ENCODE measurements at regions not wholly inside any gene's neighbourhood (a gene's known extent, or its start where the extent isn't known, plus 50 kb on each side); places are given as distances from the start of the nearest gene placed in this dataset.

DNA sequence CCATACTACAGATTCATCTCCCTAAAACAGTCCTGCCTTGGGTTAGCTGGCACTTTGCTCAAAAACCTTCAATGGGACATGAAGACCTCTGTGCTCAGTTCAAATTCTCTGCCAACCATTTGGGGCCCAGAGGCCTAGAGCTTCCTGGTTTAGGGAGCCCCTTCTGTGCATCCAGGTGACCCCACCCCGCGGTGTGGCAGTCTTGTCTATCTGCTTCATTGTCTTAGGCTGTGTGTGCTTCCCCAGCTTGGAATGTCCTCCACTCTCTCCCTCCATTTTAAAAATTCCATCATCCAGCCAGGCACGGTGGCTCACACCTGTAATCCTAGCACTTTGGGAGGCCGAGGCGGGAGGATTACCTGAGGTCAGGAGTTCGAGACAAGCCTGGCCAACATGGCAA is 99.0 kb upstream of the NEO1 start:
- DNase-seq (ENCODE audit: low read depth), result no peak
- H3K4me3 ChIP-seq (ENCODE audit: low read depth, low read length), result no peak overlapping the region
- H3K36me3 ChIP-seq (ENCODE audit: control insufficient read depth, insufficient read depth, low read length), result no peaks in the 10 kb centered on the region
- TF ChIP-seq, protein P1, sequence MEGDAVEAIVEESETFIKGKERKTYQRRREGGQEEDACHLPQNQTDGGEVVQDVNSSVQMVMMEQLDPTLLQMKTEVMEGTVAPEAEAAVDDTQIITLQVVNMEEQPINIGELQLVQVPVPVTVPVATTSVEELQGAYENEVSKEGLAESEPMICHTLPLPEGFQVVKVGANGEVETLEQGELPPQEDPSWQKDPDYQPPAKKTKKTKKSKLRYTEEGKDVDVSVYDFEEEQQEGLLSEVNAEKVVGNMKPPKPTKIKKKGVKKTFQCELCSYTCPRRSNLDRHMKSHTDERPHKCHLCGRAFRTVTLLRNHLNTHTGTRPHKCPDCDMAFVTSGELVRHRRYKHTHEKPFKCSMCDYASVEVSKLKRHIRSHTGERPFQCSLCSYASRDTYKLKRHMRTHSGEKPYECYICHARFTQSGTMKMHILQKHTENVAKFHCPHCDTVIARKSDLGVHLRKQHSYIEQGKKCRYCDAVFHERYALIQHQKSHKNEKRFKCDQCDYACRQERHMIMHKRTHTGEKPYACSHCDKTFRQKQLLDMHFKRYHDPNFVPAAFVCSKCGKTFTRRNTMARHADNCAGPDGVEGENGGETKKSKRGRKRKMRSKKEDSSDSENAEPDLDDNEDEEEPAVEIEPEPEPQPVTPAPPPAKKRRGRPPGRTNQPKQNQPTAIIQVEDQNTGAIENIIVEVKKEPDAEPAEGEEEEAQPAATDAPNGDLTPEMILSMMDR (IDR thresholded peaks at IDR 0.05; ENCODE audit: insufficient read depth, low read length, poor library complexity, severe bottlenecking), result no peak
- H3K27me3 ChIP-seq (ENCODE audit: control insufficient read depth, insufficient read depth, low read length), result peaks cover 3% of the 10 kb centered on the region

- TF ChIP-seq, protein P1 (IDR thresholded peaks at IDR 0.05; ENCODE audit: insufficient read depth, low read length, poor library complexity, severe bottlenecking), result no peak
- H3K4me3 ChIP-seq (ENCODE audit: low read depth, low read length), result no peak overlapping the region
- peaks cover 3% of the 10 kb centered on the region for H3K27me3 ChIP-seq (ENCODE audit: control insufficient read depth, insufficient read depth, low read length)
- no peaks in the 10 kb centered on the region for H3K36me3 ChIP-seq (ENCODE audit: control insufficient read depth, insufficient read depth, low read length)
- no peak for DNase-seq (ENCODE audit: low read depth)
These were observed 100.1 kb upstream of the NEO1 start for GRCh38 chr15:72952151-72952550.

DNA sequence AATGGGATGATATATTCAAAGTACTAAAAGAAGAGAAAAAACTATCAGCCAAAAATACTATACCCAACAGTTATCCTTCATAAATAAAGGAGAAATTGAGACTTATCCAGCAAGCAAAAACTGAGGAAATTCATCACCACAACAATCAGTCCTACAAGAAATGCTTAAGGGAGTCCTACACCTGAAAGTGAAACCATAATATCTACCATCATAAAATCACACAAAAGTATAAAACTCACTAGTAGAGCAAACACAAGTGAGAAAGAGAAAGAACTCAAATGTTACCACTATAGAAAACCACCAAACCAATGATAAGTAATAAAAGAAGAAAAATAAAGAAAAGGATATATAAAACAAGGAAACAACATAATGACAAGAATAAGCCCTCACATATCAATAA is 103.6 kb upstream of the NEO1 start:
- TF ChIP-seq, protein P1 (IDR thresholded peaks at IDR 0.05; ENCODE audit: insufficient read depth, low read length, poor library complexity, severe bottlenecking), result no peak
- H3K36me3 ChIP-seq (ENCODE audit: control insufficient read depth, insufficient read depth, low read length), result no peaks in the 10 kb centered on the region

DNA sequence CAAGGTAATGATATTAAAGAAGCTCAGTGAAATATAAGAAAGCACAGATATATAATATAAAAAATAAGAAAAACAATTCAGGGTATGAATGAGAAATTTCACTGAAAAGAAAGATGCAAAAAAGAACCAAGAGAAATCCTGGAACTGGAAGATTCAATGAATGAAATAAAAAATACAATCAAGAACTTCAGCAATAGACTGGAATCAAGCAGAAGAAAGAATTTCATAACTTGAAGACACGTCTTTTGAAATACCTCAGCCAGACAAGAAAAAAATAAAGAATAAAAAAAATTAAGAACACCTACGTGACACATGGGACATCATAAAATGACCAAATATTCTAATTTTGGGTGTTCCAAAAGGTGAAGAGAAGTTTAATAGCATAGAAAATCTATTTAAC is 104.6 kb upstream of the NEO1 start:
- no peak for DNase-seq (ENCODE audit: low read depth)
- Histone ChIP-seq H3K36me3 (ENCODE audit: control insufficient read depth, insufficient read depth, low read length) (no peaks in the 10 kb centered on the region), H3K4me3 (ENCODE audit: low read depth, low read length) (no peak overlapping the region), H3K27me3 (ENCODE audit: control insufficient read depth, insufficient read depth, low read length) (no peaks in the 10 kb centered on the region)
- TF ChIP-seq, protein P1 (IDR thresholded peaks at IDR 0.05; ENCODE audit: insufficient read depth, low read length, poor library complexity, severe bottlenecking), result no peak

More for the DNA sequence above, 103.6 kb upstream of the NEO1 start:
- Histone ChIP-seq H3K27me3 (ENCODE audit: control insufficient read depth, insufficient read depth, low read length) (no peaks in the 10 kb centered on the region), H3K4me3 (ENCODE audit: low read depth, low read length) (no peak overlapping the region)
- no peak for DNase-seq (ENCODE audit: low read depth)

GRCh38 chr15:72944565-72944964 is 107.7 kb upstream of the NEO1 start:
- TF ChIP-seq, protein P1 (IDR thresholded peaks at IDR 0.05; ENCODE audit: insufficient read depth, low read length, poor library complexity, severe bottlenecking), result no peak
- Histone ChIP-seq H3K4me3 (ENCODE audit: low read depth, low read length) (no peak overlapping the region), H3K36me3 (ENCODE audit: control insufficient read depth, insufficient read depth, low read length) (no peaks in the 10 kb centered on the region), H3K27me3 (ENCODE audit: control insufficient read depth, insufficient read depth, low read length) (no peaks in the 10 kb centered on the region)
- no peak for DNase-seq (ENCODE audit: low read depth)

GRCh38 chr15:72940229-72940622 is 112.0 kb upstream of the NEO1 start:
- Histone ChIP-seq H3K27me3 (ENCODE audit: control insufficient read depth, insufficient read depth, low read length) (no peaks in the 10 kb centered on the region), H3K4me3 (ENCODE audit: low read depth, low read length) (no peak overlapping the region), H3K36me3 (ENCODE audit: control insufficient read depth, insufficient read depth, low read length) (no peaks in the 10 kb centered on the region)
- TF ChIP-seq, protein P1 (IDR thresholded peaks at IDR 0.05; ENCODE audit: insufficient read depth, low read length, poor library complexity, severe bottlenecking), result no peak
- no peak for DNase-seq (ENCODE audit: low read depth)
